Neural progenitor cell (in vitro differentiated cells): ENCODE measurements at regions not wholly inside any gene's neighbourhood (a gene's known extent, or its start where the extent isn't known, plus 50 kb on each side); places are given as distances from the start of the nearest gene placed in this dataset.

Source experiments
- CTCF ChIP-seq: fragments of 200-600 bp; sonication (generic); IDR thresholded peaks from 2 replicates; pipeline ENCODE4 v1.5.1; 2017; ENCODE audit warnings: antibody characterized with exemption, mild to moderate bottlenecking
- EZH2 ChIP-seq: fragments of 200-600 bp; sonication (generic); IDR thresholded peaks from 2 replicates; pipeline ENCODE4 v1.6.1; 2017; ENCODE audit warnings: antibody characterized with exemption, mild to moderate bottlenecking, moderate library complexity
- EZH2phosphoT487 ChIP-seq: fragments of 200-600 bp; sonication (generic); IDR thresholded peaks from 2 replicates; pipeline ENCODE4 v1.6.1; 2017; ENCODE audit warnings: antibody characterized with exemption

GRCh38 chr9:38198140-38198539 lies 129.1 kb upstream of the SHB start:
- TF ChIP-seq CTCF, result no peak
- no peak for TF ChIP-seq EZH2phosphoT487
- TF ChIP-seq EZH2, result no peak
